IMR-90 (cell line): ENCODE measurements at regions not wholly inside any gene's neighbourhood (a gene's known extent, or its start where the extent isn't known, plus 50 kb on each side); places are given as distances from the start of the nearest gene placed in this dataset.
A peak's percentile ranks its signal among the peaks of the same experiment; 100 is the strongest.

Experiments used
- ATAC-seq: fragments of 200-7000 bp; cut with Tn5 transposase; 2 replicates; pipeline ENCODE4 v1.9.1; 2020; ENCODE audit warnings: low read depth, mild to moderate bottlenecking, moderate library complexity
- BruUV-seq: library from RNA; stranded (reverse); fragments of 400-500 nt; replicated peaks from 2 replicates; lab custom pipeline; 2021; lab: Mats Ljungman, UMichigan
- CTCF ChIA-PET: fragments of 300-600 bp; formaldehyde crosslinking; extraction: SDS; loops from one replicate; lab custom pipeline; 2021; ENCODE audit warnings: antibody characterized with exemption; lab: Yijun Ruan, JAX
- POLR2A ChIA-PET: fragments of 300-600 bp; sonication (Branson Sonifier 250); formaldehyde crosslinking; loops from one replicate; lab custom pipeline; 2022; ENCODE audit warnings: antibody characterized with exemption; ENCODE audit not compliant: unreplicated experiment; lab: Charles Lee
- DNase-seq: peaks from one replicate; pipeline ENCODE4 v3.0.0; 2013
- H2AFZ ChIP-seq: replicated peaks from 2 replicates; pipeline ENCODE3; 2013; ENCODE audit warnings: low read length, mild to moderate bottlenecking; ENCODE audit not compliant: poor library complexity
- H2AK5ac ChIP-seq: 2 replicates; pipeline ENCODE4 v1.6.1; 2013; ENCODE audit warnings: low read depth, low read length, inconsistent platforms
- H2AK9ac ChIP-seq: replicated peaks from 2 replicates; pipeline ENCODE3; 2013; ENCODE audit warnings: mild to moderate bottlenecking, low read depth, low read length, moderate library complexity; ENCODE audit not compliant: poor library complexity
- H2BK120ac ChIP-seq: 2 replicates; pipeline ENCODE4 v1.6.1; 2013; ENCODE audit warnings: low read depth, low read length, inconsistent platforms
- H2BK15ac ChIP-seq: 3 replicates; pipeline ENCODE4 v1.6.1; 2013; ENCODE audit warnings: low read depth, low read length, inconsistent platforms
- H2BK20ac ChIP-seq: 2 replicates; pipeline ENCODE4 v1.6.1; 2013; ENCODE audit warnings: low read depth, mild to moderate bottlenecking, inconsistent platforms, low read length, moderate library complexity
- H2BK5ac ChIP-seq: 2 replicates; pipeline ENCODE4 v1.6.1; 2013; ENCODE audit warnings: mild to moderate bottlenecking, low read depth, low read length, inconsistent platforms; ENCODE audit not compliant: poor library complexity, severe bottlenecking
- H3K14ac ChIP-seq: replicated peaks from 2 replicates; pipeline ENCODE4 v1.6.1; 2013; ENCODE audit warnings: low read depth, low read length, inconsistent platforms
- H3K18ac ChIP-seq: 2 replicates; pipeline ENCODE4 v1.6.1; 2013; ENCODE audit warnings: low read depth, low read length, control low read depth
- H3K23ac ChIP-seq: 2 replicates; pipeline ENCODE4 v1.6.1; 2013; ENCODE audit warnings: low read depth, low read length, inconsistent platforms
- H3K27ac ChIP-seq: 2 replicates; pipeline ENCODE4 v1.5.1; 2013; ENCODE audit warnings: mild to moderate bottlenecking, control low read depth, low read length; ENCODE audit not compliant: insufficient read depth
- H3K27me3 ChIP-seq: 2 replicates; pipeline ENCODE4 v1.6.1; 2013; ENCODE audit warnings: low read length; ENCODE audit not compliant: control insufficient read depth, insufficient read depth
- H3K36me3 ChIP-seq: 2 replicates; pipeline ENCODE4 v1.6.1; 2013; ENCODE audit warnings: low read length, mixed read lengths; ENCODE audit not compliant: control insufficient read depth, insufficient read depth
- H3K4ac ChIP-seq: 2 replicates; pipeline ENCODE4 v1.6.1; 2013; ENCODE audit warnings: low read depth, low read length, inconsistent platforms
- H3K4me1 ChIP-seq: 2 replicates; pipeline ENCODE4 v1.6.1; 2013; ENCODE audit warnings: low read length, mixed read lengths; ENCODE audit not compliant: control insufficient read depth, insufficient read depth
- H3K4me2 ChIP-seq: 2 replicates; pipeline ENCODE4 v1.6.1; 2013; ENCODE audit warnings: low read depth, mild to moderate bottlenecking, control low read depth, low read length, moderate library complexity
- H3K4me3 ChIP-seq: 2 replicates; pipeline ENCODE4 v1.5.1; 2013; ENCODE audit warnings: low read depth, mild to moderate bottlenecking, control low read depth, low read length, moderate library complexity; ENCODE audit not compliant: insufficient read depth
- H3K56ac ChIP-seq: 2 replicates; pipeline ENCODE4 v1.6.1; 2013; ENCODE audit warnings: low read length, inconsistent platforms; ENCODE audit not compliant: insufficient read depth; ENCODE audit errors: extremely low read depth
- H3K79me1 ChIP-seq, 2 experiments: 2 replicates each; pipeline ENCODE4 v1.6.1; 2013; ENCODE audit warnings: low read length in 2 of 2, inconsistent platforms in 1 of 2, low read depth in 1 of 2
- H3K9ac ChIP-seq: 2 replicates; pipeline ENCODE4 v1.6.1; 2013; ENCODE audit warnings: low read depth, low read length, control low read depth
- H3K9me1 ChIP-seq: 2 replicates; pipeline ENCODE4 v1.6.1; 2013; ENCODE audit warnings: low read length, inconsistent platforms; ENCODE audit not compliant: insufficient read depth
- H3K9me3 ChIP-seq: 2 replicates; pipeline ENCODE4 v1.6.1; 2013; ENCODE audit warnings: low read length; ENCODE audit not compliant: control insufficient read depth, insufficient read depth
- H4K20me1 ChIP-seq: 2 replicates; pipeline ENCODE4 v1.6.1; 2013; ENCODE audit warnings: low read length, inconsistent platforms; ENCODE audit not compliant: insufficient read depth
- H4K5ac ChIP-seq: 2 replicates; pipeline ENCODE4 v1.6.1; 2013; ENCODE audit warnings: mild to moderate bottlenecking, low read depth, low read length, control low read depth
- H4K8ac ChIP-seq, 2 experiments: 2 replicates each; pipeline ENCODE4 v1.6.1; 2013; ENCODE audit warnings: low read depth in 2 of 2, low read length in 2 of 2, control low read depth in 1 of 2, inconsistent platforms in 1 of 2
- H4K91ac ChIP-seq: 2 replicates; pipeline ENCODE4 v1.6.1; 2013; ENCODE audit warnings: low read depth, low read length, inconsistent platforms; ENCODE audit not compliant: insufficient read depth
- BHLHE40 ChIP-seq: fragments of 150-350 bp; IDR thresholded peaks from 2 replicates; pipeline ENCODE4 v1.6.1; 2016; ENCODE audit warnings: mild to moderate bottlenecking, low read depth, low read length
- FOS ChIP-seq: fragments of 150-350 bp; IDR thresholded peaks from 2 replicates; pipeline ENCODE4 v1.6.1; 2016; ENCODE audit warnings: low read depth, low read length
- MAZ ChIP-seq: IDR thresholded peaks from 2 replicates; pipeline ENCODE4 v1.6.1; 2012; ENCODE audit warnings: low read depth, mild to moderate bottlenecking, low read length, improper control_type of control experiment, moderate library complexity, borderline replicate concordance
- NFE2L2 ChIP-seq: fragments of 150-350 bp; IDR thresholded peaks from 2 replicates; pipeline ENCODE4 v1.6.1; 2016; ENCODE audit warnings: low read depth, mild to moderate bottlenecking, low read length
- POLR2A ChIP-seq: IDR thresholded peaks from 2 replicates; pipeline ENCODE4 v1.6.1; 2012; ENCODE audit warnings: mild to moderate bottlenecking, low read depth, low read length
- RAD21 ChIP-seq: IDR thresholded peaks from 2 replicates; pipeline ENCODE4 v1.6.1; 2012; ENCODE audit warnings: low read length, improper control_type of control experiment
- RCOR1 ChIP-seq: IDR thresholded peaks from 2 replicates; pipeline ENCODE4 v1.6.1; 2012; ENCODE audit warnings: mild to moderate bottlenecking, low read length, improper control_type of control experiment; ENCODE audit not compliant: insufficient replicate concordance
- RFX5 ChIP-seq: IDR thresholded peaks from 2 replicates; pipeline ENCODE4 v1.8.0; 2012; ENCODE audit warnings: low read depth, mild to moderate bottlenecking, low read length, moderate library complexity
- SMC3 ChIP-seq: fragments of 150-350 bp; IDR thresholded peaks from 2 replicates; pipeline ENCODE4 v1.6.1; 2016; ENCODE audit warnings: low read depth, mild to moderate bottlenecking, antibody characterized with exemption, low read length, moderate library complexity
- WGBS, 2 experiments: methylation state at CpG; one replicate each; pipeline versions ENCODE4 v1.1.5 to v1.1.7; 2013; ENCODE audit warnings: missing lambda C conversion rate in 2 of 2; ENCODE audit not compliant: insufficient read length in 1 of 2; ENCODE audit errors: extremely low coverage in 2 of 2; 5-methylcytosine and 5-hydroxymethylcytosine counted together
- dilution Hi-C: fragments of 300-500 bp; cut with HindIII; formaldehyde crosslinking; loops from one replicate; pipeline ENCODE4 v1.14.3; 2018; ENCODE audit warnings: low sequenced_read_pairs; ENCODE audit not compliant: unreplicated experiment
- in situ Hi-C: fragments of 300-500 bp; cut with MboI; formaldehyde crosslinking; loops from 3 replicates; pipeline ENCODE4 v1.14.3; 2019; ENCODE audit warnings: low sequenced_read_pairs, inconsistent platforms, mixed read lengths
- intact Hi-C: fragments of 100-400 bp; cut with micrococcal nuclease; formaldehyde crosslinking; loops from 2 replicates; pipeline ENCODE4 v1.10.0; 2022
- TF ChIP-seq, protein P1 (sequence below): fragments of 150-350 bp; IDR thresholded peaks from 2 replicates; pipeline ENCODE4 v1.6.1; 2016; ENCODE audit warnings: low read depth, mild to moderate bottlenecking, low read length, moderate library complexity, borderline replicate concordance

DNA sequence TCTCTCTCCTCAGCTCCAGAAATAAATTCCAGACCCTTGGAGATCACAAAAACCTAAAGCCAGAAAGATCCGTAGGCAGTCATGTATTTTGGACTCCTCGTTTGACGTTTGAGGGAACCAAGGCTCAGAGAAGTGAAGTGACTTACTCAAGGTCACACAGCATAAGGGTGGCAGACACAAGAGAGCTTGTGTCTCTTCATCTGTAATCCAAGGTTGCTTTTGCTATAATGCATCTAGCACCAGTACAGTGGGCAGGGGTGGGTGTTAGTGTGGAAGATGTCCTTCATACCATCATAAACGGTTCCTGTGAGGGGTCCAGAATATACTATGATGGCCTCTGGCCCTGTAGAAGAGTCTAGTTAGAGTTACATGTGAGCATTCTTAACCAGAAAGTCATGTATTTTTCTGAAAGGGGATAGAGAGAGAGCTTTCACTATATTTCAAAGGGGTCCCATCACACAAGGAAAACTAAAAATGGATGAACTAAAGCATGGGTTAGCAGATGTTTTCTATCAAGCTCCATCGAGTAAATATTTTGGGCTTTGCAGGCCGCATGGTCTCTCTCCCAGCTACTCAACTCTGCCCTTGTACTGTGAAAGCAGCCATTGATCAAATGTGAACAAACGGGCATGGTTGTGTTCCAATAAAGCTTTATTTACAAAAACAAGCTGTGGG, 144.9 kb downstream of the TOMM20 start:
- no peaks in the 10 kb centered on the region for H3K9me3 ChIP-seq
- peak overlapping the region; percentile 86 for H3K14ac ChIP-seq
- H3K27me3 ChIP-seq, result no peaks in the 10 kb centered on the region
- H3K79me1 ChIP-seq, result peaks cover 0 to 25% of the 10 kb centered on the region in 2 experiments; a peak in 2 of 4 replicates
- POLR2A ChIA-PET, result no interaction called here
- H4K8ac ChIP-seq, result peak overlapping the region; percentile 26 to 95
- H3K36me3 ChIP-seq, result no peaks in the 10 kb centered on the region
- peaks cover 31% of the 10 kb centered on the region for H3K9me1 ChIP-seq
- TF ChIP-seq NFE2L2 (no peak), BHLHE40 (no peak), RFX5 (no peak), RAD21 (no peak), MAZ (no peak), POLR2A (no peak), FOS (no peak), SMC3 (no peak), RCOR1 (no peak)
- TF ChIP-seq, protein P1, sequence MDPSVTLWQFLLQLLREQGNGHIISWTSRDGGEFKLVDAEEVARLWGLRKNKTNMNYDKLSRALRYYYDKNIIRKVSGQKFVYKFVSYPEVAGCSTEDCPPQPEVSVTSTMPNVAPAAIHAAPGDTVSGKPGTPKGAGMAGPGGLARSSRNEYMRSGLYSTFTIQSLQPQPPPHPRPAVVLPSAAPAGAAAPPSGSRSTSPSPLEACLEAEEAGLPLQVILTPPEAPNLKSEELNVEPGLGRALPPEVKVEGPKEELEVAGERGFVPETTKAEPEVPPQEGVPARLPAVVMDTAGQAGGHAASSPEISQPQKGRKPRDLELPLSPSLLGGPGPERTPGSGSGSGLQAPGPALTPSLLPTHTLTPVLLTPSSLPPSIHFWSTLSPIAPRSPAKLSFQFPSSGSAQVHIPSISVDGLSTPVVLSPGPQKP, result no peak
- in situ Hi-C loops, result loop anchor here (5.0 kb wide), 1 partner anchor 99 kb away; no protein-coding TSS in a partner anchor
- peak overlapping the region; percentile 91 for H3K18ac ChIP-seq
- CTCF ChIA-PET, result interaction anchor here (0.6 kb wide), 1 partner anchor 1837 kb away, joined by 3 read pairs; no protein-coding TSS in a partner anchor
- peak overlapping the region; percentile 93 for H2AK5ac ChIP-seq
- peak overlapping the region; percentile 58 for H3K56ac ChIP-seq
- H3K23ac ChIP-seq, result peak overlapping the region; percentile 68
- H3K9ac ChIP-seq, result peak overlapping the region; percentile 7; the same call in 1 of the 2 replicates
- peaks cover 51% of the 10 kb centered on the region for H3K4me1 ChIP-seq
- H2BK5ac ChIP-seq, result peak overlapping the region; percentile 91
- intact Hi-C loops, result no loop called here
- H4K5ac ChIP-seq, result peak overlapping the region; percentile 51
- 89% methylated on average over 3 of the region's 7 CpGs; no CpG with 5 or more reads in 1 of the 2 experiments for WGBS, 2 experiments
- H2BK20ac ChIP-seq, result peak overlapping the region; percentile 94
- H4K20me1 ChIP-seq, result no peaks in the 10 kb centered on the region
- peak overlapping the region; percentile 45 for H2AFZ ChIP-seq
- H4K91ac ChIP-seq, result peak overlapping the region; percentile 91
- no peak for DNase-seq
- peak overlapping the region; percentile 97 for H2BK15ac ChIP-seq
- dilution Hi-C loops, result no loop called here
- no peak overlapping the region for H3K4me2 ChIP-seq
- no peak overlapping the region for H3K4me3 ChIP-seq
- peak overlapping the region; percentile 95 for H3K4ac ChIP-seq
- peak overlapping the region; percentile 83 for H3K27ac ChIP-seq
- BruUV-seq, result no TSS peak
- no peak for ATAC-seq
- H2BK120ac ChIP-seq, result peak overlapping the region; percentile 96
- peak overlapping the region; percentile 33 for H2AK9ac ChIP-seq
